Left renal cortex interstitium (tissue), 4 donors: ENCODE measurements at regions not wholly inside any gene's neighbourhood (a gene's known extent, or its start where the extent isn't known, plus 50 kb on each side); places are given as distances from the start of the nearest gene placed in this dataset.
"Not testable (repeated sequence)": the region's sequence is repeated elsewhere in the genome, so short reads cannot be mapped to it uniquely, and the experiment has no call there.

ENCODE experiments used
- DNase-seq, 4 donors: peaks; one replicate each; pipeline ENCODE4 v3.0.0-alpha.2; 2013; ENCODE audit warnings: low read depth in 4 of 4, low spot score in 2 of 4, missing footprints in 1 of 4

- no peak for DNase-seq
Observed at GRCh38 chr2:15681089-15681885, 89.6 kb downstream of the DDX1 start.

GRCh38 chr2:15682354-15682753, 90.7 kb downstream of the DDX1 start:
- DNase-seq, result no peak

- no peak for DNase-seq
Observed at GRCh38 chr2:15684161-15685039, 92.7 kb downstream of the DDX1 start.

GRCh38 chr2:15685143-15685542, 93.5 kb downstream of the DDX1 start:
- DNase-seq, result no peak

GRCh38 chr2:15686643-15687042, 95.0 kb downstream of the DDX1 start:
- DNase-seq, result no peak

- DNase-seq, result no peak
Observed at GRCh38 chr2:15687243-15687642, 95.6 kb downstream of the DDX1 start.

GRCh38 chr2:15687720-15688119, 96.1 kb downstream of the DDX1 start:
- DNase-seq, result no peak

GRCh38 chr2:15688924-15689568, 97.4 kb downstream of the DDX1 start:
- DNase-seq, result no peak

- no peak for DNase-seq
Observed at GRCh38 chr2:15689654-15690053, 98.0 kb downstream of the DDX1 start.

- DNase-seq, result no peak
Observed at GRCh38 chr2:15691586-15692310, 100.1 kb downstream of the DDX1 start.

GRCh38 chr2:15692551-15693377, 101.1 kb downstream of the DDX1 start:
- no peak for DNase-seq

- DNase-seq, result no peak
Observed at GRCh38 chr2:15693382-15693781, 101.7 kb downstream of the DDX1 start.

- no peak for DNase-seq
Observed at GRCh38 chr2:15693926-15694588, 102.4 kb downstream of the DDX1 start.

GRCh38 chr2:15694589-15694986, 102.9 kb downstream of the DDX1 start:
- DNase-seq, result no peak

- DNase-seq, result no peak
Observed at GRCh38 chr2:15695582-15696330, 104.1 kb downstream of the DDX1 start.

- not testable (repeated sequence) for DNase-seq
Observed at GRCh38 chr2:15696606-15697170, 105.0 kb downstream of the DDX1 start.

- DNase-seq, result no peak
Observed at GRCh38 chr2:15700131-15700530, 108.5 kb downstream of the DDX1 start.
